Gastroesophageal sphincter (tissue), 4 donors: ENCODE measurements at regions not wholly inside any gene's neighbourhood (a gene's known extent, or its start where the extent isn't known, plus 50 kb on each side); places are given as distances from the start of the nearest gene placed in this dataset.

Experiments
- ATAC-seq: fragments of 150-250 bp; one replicate; pipeline ENCODE4 v1.9.1; 2016; ENCODE audit warnings: mild to moderate bottlenecking, moderate library complexity
- H3K27ac ChIP-seq, 4 donors: fragments of 200-600 bp; sonication (generic) in 3 of 4; 1 replicate in 3 of 4; 2 replicates in 1 of 4; pipeline ENCODE4 v1.5.1; 2016 to 2019
- H3K27me3 ChIP-seq: fragments of 200-600 bp; sonication (generic); one replicate; pipeline ENCODE4 v1.5.1; 2019
- H3K36me3 ChIP-seq, 2 donors: fragments of 200-600 bp; sonication (generic); one replicate each; pipeline ENCODE4 v1.5.1; 2019; ENCODE audit warnings: control low read depth in 1 of 2
- H3K4me1 ChIP-seq, 3 donors: fragments of 200-600 bp; sonication (generic); 1 replicate in 2 of 3; 2 replicates in 1 of 3; pipeline ENCODE4 v1.5.1; 2016 to 2019; ENCODE audit warnings: control low read depth in 2 of 3
- H3K4me3 ChIP-seq, 2 donors: fragments of 200-600 bp; sonication (generic); one replicate each; pipeline ENCODE4 v1.5.1; 2019; ENCODE audit warnings: mild to moderate bottlenecking in 1 of 2, moderate library complexity in 1 of 2
- H3K9me3 ChIP-seq, 3 donors: fragments of 200-600 bp; sonication (generic); one replicate each; pipeline ENCODE4 v1.5.1; 2017 to 2019; ENCODE audit warnings: control low read depth in 2 of 3
- EP300 ChIP-seq: sonication (generic); formaldehyde crosslinking; IDR thresholded peaks from one replicate; pipeline ENCODE4 v1.6.1; 2017; ENCODE audit warnings: antibody characterized with exemption, mild to moderate bottlenecking
- POLR2A ChIP-seq, 2 donors: fragments of 450-650 bp; IDR thresholded peaks; one replicate each; pipeline ENCODE4 v1.6.1; 2017; ENCODE audit warnings: antibody characterized with exemption in 2 of 2, mild to moderate bottlenecking in 2 of 2, moderate library complexity in 1 of 2
- POLR2AphosphoS5 ChIP-seq: sonication (generic); formaldehyde crosslinking; IDR thresholded peaks from one replicate; pipeline ENCODE4 v1.6.1; 2017; ENCODE audit warnings: antibody characterized with exemption
- WGBS, 2 donors: methylation state at CpG; one replicate each; pipeline ENCODE4 v1.1.5; 2018; ENCODE audit warnings: low coverage in 1 of 2; 5-methylcytosine and 5-hydroxymethylcytosine counted together
- TF ChIP-seq, protein P1 (sequence below), 4 experiments: fragments of 200-600 bp in 2 of 4; fragments of 450-650 bp in 2 of 4; sonication (generic) in 1 of 4; IDR thresholded peaks; one replicate each; pipeline ENCODE4 v1.5.1; 2017 to 2019; ENCODE audit warnings: antibody characterized with exemption in 4 of 4, mild to moderate bottlenecking in 2 of 4, moderate library complexity in 2 of 4

- WGBS, 2 donors, result 65 to 78% methylated on average over 1 to 2 of the region's 2 CpGs
- Histone ChIP-seq H3K27me3 (no peaks in the 10 kb centered on the region), H3K36me3 (no peaks in the 10 kb centered on the region), H3K4me1 (no peaks in the 10 kb centered on the region), H3K27ac (no peak overlapping the region), H3K9me3 (no peaks in the 10 kb centered on the region), H3K4me3 (no peak overlapping the region)
- no peak for TF ChIP-seq POLR2A (IDR thresholded peaks at IDR 0.05)
- no peak for TF ChIP-seq EP300
- no peak for TF ChIP-seq POLR2AphosphoS5
- TF ChIP-seq, protein P1, sequence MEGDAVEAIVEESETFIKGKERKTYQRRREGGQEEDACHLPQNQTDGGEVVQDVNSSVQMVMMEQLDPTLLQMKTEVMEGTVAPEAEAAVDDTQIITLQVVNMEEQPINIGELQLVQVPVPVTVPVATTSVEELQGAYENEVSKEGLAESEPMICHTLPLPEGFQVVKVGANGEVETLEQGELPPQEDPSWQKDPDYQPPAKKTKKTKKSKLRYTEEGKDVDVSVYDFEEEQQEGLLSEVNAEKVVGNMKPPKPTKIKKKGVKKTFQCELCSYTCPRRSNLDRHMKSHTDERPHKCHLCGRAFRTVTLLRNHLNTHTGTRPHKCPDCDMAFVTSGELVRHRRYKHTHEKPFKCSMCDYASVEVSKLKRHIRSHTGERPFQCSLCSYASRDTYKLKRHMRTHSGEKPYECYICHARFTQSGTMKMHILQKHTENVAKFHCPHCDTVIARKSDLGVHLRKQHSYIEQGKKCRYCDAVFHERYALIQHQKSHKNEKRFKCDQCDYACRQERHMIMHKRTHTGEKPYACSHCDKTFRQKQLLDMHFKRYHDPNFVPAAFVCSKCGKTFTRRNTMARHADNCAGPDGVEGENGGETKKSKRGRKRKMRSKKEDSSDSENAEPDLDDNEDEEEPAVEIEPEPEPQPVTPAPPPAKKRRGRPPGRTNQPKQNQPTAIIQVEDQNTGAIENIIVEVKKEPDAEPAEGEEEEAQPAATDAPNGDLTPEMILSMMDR (IDR thresholded peaks at IDR 0.05), result no peak
- ATAC-seq, result no peak
Measured at GRCh38 chr4:116064331-116064730, 950.9 kb upstream of the NDST4 start.

GRCh38 chr4:116059361-116059760 is 945.9 kb upstream of the NDST4 start:
- TF ChIP-seq, protein P1 (IDR thresholded peaks at IDR 0.05), result no peak
- no peak for TF ChIP-seq POLR2A (IDR thresholded peaks at IDR 0.05)
- Histone ChIP-seq H3K36me3 (no peaks in the 10 kb centered on the region), H3K9me3 (no peaks in the 10 kb centered on the region), H3K27ac (no peak overlapping the region), H3K4me3 (no peak overlapping the region), H3K4me1 (no peaks in the 10 kb centered on the region), H3K27me3 (no peaks in the 10 kb centered on the region)
- no peak for ATAC-seq
- 15 to 27% methylated on average over 1 of the region's 1 CpG for WGBS, 2 donors

- Histone ChIP-seq H3K27me3 (no peaks in the 10 kb centered on the region), H3K36me3 (no peaks in the 10 kb centered on the region), H3K4me3 (no peak overlapping the region), H3K4me1 (no peaks in the 10 kb centered on the region), H3K9me3 (no peaks in the 10 kb centered on the region), H3K27ac (no peak overlapping the region)
- ATAC-seq, result no peak
- TF ChIP-seq EP300 (no peak), POLR2A (IDR thresholded peaks at IDR 0.05) (no peak), POLR2AphosphoS5 (no peak)
- TF ChIP-seq, protein P1 (IDR thresholded peaks at IDR 0.05), result no peak
- WGBS, 2 donors, result 71 to 89% methylated on average over 1 of the region's 1 CpG
Measured at GRCh38 chr4:116058129-116058528, 944.7 kb upstream of the NDST4 start.

DNA sequence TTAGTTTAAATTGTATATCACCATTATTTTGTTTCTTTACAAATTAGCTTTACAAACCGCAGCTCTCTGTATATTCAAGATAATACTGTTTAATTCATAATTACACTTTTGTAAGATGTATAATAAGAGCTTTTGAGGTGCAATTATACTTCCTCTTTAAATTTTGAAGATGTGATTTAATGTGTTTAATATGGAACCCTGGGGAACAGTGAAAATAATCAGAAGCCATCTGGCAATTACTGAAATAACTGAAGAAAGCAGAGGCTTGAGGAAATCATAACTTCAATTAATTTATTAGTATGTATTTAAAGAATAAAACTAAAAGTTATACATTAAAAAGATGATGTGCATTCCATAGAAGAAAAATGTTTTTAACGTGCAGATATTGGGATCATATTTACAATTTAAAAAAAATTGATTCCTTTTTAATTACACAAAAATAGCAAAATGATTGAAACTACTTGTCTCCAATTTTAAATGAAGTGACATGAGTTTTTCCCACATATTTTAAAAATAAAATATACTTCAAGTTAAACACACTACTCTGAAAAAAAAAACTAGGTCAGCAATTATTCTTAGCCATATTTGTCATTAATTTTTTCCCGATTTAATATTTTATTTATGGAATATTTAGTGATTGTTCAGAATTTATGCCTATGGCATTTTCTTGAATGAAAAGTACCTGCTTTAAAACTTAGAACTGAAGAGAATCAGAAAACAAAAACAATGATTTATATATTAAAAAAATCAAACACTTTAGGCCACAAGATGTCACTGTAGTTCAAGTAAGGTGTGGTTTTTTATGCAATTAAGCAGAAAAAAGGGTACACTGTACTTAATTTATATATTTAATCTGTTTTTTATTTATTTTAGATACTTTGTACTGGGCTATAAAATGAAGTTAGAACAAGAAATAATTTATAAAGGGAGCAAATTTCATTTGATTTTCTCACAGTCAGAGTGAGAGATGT is 942.7 kb upstream of the NDST4 start:
- H3K27ac ChIP-seq, result no peak overlapping the region
- H3K27me3 ChIP-seq, result peaks cover 8% of the 10 kb centered on the region
- H3K9me3 ChIP-seq, result no peaks in the 10 kb centered on the region
- H3K4me3 ChIP-seq, result no peak overlapping the region
- no peak for ATAC-seq
- WGBS, 2 donors, result 45 to 60% methylated on average over 3 of the region's 3 CpGs
- H3K4me1 ChIP-seq, result no peaks in the 10 kb centered on the region
- TF ChIP-seq EP300, result no peak
- TF ChIP-seq, protein P1 (IDR thresholded peaks at IDR 0.05), result no peak
- TF ChIP-seq POLR2A (IDR thresholded peaks at IDR 0.05), result no peak
- no peak for TF ChIP-seq POLR2AphosphoS5
- H3K36me3 ChIP-seq, result no peaks in the 10 kb centered on the region

DNA sequence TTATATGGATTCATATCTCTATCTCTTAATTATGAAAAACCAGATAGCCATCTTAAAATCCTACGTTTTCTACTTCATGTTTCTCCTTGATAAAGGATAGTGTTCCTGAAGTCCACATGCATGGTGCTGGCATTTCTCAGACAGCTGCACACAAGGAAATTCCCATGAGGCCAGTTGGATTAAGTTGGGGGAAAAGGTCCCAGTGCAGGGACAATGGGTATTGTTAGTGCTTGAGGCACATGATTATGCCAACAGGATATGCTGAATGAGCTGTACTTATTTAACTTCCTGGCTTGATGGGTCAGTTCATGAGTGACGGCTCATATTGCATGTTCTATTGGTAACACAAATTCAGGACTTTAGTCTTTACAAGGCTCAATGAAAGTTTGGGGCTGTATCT is 913.9 kb upstream of the NDST4 start:
- WGBS, 2 donors, result 71 to 83% methylated on average over 1 to 2 of the region's 2 CpGs

More for the DNA sequence above, 913.9 kb upstream of the NDST4 start:
- TF ChIP-seq EP300 (no peak), POLR2AphosphoS5 (no peak), POLR2A (IDR thresholded peaks at IDR 0.05) (no peak)
- TF ChIP-seq, protein P1 (IDR thresholded peaks at IDR 0.05), result no peak
- Histone ChIP-seq H3K27me3 (no peaks in the 10 kb centered on the region), H3K4me3 (no peak overlapping the region), H3K27ac (no peak overlapping the region), H3K9me3 (no peaks in the 10 kb centered on the region), H3K4me1 (no peaks in the 10 kb centered on the region), H3K36me3 (no peaks in the 10 kb centered on the region)
- ATAC-seq, result no peak
